ENCODE measurements at regions not wholly inside any gene's neighbourhood (a gene's known extent, or its start where the extent isn't known, plus 50 kb on each side); places are given as distances from the start of the nearest gene placed in this dataset.

DNA sequence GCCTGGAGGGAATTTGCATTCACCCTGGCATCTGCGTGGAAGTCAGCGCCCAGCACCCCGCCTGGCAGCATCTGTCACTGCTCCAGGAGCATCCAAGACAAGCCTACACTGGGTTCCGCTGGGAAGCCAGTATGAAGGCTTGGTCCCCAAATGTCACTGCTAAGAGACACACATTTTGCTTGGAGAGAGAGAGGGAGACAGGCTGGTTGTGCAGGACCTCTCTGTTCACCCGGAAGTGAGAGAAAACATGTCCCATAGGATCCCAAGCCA is 119.5 kb downstream of the SEC23IP start:
- no TSS peak for BruUV-seq (replicated peaks)

DNA sequence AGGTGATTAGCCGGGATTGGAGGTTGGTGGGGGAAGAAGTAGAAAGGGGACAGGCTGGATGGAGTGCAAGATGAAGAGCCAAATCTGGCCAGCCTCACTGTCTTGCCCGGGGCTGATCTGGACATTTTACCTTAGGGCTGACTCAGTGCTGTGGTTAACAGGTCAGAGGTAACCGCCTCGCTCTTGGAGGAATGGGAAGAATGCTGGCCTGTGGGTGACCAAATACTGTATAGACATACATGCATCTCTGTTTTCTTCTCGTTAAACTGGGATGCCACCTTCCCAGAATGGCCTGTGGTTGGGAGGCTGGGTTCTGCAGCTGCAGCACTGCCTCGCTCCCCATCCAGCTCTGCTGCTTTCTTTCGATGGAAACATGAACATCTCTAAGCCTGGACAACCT is 120.0 kb downstream of the SEC23IP start:
- Histone ChIP-seq H3K9me3 (no peaks in the 10 kb centered on the region), H3K4me3 (ENCODE audit: low read depth, low read length) (no peak overlapping the region), H3K27me3 (replicated peaks; ENCODE audit: control insufficient read depth, insufficient read depth, low read length) (no peaks in the 10 kb centered on the region), H3K4me1 (no peaks in the 10 kb centered on the region), H3K36me3 (ENCODE audit: control insufficient read depth, insufficient read depth, low read length) (no peaks in the 10 kb centered on the region)
- Mint-ChIP-seq H3K27ac (ENCODE audit: unreplicated experiment) (no peak overlapping the region), H3K27me3 (ENCODE audit: insufficient read depth, unreplicated experiment) (peaks cover 26% of the 10 kb centered on the region), H3K4me1 (ENCODE audit: low read depth, unreplicated experiment) (no peaks in the 10 kb centered on the region), H3K9me3 (ENCODE audit: unreplicated experiment) (no peaks in the 10 kb centered on the region), H3K36me3 (ENCODE audit: insufficient read depth, unreplicated experiment) (no peaks in the 10 kb centered on the region), H3K4me3 (ENCODE audit: unreplicated experiment) (no peak overlapping the region)
- ChIA-PET CTCF (no interaction called here), POLR2A (no interaction called here)
- intact Hi-C loops (cut with micrococcal nuclease; ENCODE audit: unreplicated experiment), result no loop called here
- BruUV-seq (replicated peaks), result no TSS peak
- TF ChIP-seq, protein P1, sequence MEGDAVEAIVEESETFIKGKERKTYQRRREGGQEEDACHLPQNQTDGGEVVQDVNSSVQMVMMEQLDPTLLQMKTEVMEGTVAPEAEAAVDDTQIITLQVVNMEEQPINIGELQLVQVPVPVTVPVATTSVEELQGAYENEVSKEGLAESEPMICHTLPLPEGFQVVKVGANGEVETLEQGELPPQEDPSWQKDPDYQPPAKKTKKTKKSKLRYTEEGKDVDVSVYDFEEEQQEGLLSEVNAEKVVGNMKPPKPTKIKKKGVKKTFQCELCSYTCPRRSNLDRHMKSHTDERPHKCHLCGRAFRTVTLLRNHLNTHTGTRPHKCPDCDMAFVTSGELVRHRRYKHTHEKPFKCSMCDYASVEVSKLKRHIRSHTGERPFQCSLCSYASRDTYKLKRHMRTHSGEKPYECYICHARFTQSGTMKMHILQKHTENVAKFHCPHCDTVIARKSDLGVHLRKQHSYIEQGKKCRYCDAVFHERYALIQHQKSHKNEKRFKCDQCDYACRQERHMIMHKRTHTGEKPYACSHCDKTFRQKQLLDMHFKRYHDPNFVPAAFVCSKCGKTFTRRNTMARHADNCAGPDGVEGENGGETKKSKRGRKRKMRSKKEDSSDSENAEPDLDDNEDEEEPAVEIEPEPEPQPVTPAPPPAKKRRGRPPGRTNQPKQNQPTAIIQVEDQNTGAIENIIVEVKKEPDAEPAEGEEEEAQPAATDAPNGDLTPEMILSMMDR (IDR thresholded peaks at IDR 0.05; ENCODE audit: insufficient read depth in 1 of 2, low read depth in 1 of 2, low read length in 1 of 2, severe bottlenecking in 1 of 2, unreplicated experiment in 1 of 2), result no peak
- DNase-seq, result peak in 1 of 2 experiments; percentile 48

More for the DNA sequence above, 119.5 kb downstream of the SEC23IP start:
- Histone ChIP-seq H3K9me3 (no peaks in the 10 kb centered on the region), H3K4me1 (no peaks in the 10 kb centered on the region), H3K27me3 (replicated peaks; ENCODE audit: control insufficient read depth, insufficient read depth, low read length) (no peaks in the 10 kb centered on the region), H3K36me3 (ENCODE audit: control insufficient read depth, insufficient read depth, low read length) (no peaks in the 10 kb centered on the region), H3K4me3 (ENCODE audit: low read depth, low read length) (no peak overlapping the region)
- no peaks in the 10 kb centered on the region for H3K9me3 Mint-ChIP-seq (ENCODE audit: unreplicated experiment)
- intact Hi-C loops (cut with micrococcal nuclease; ENCODE audit: unreplicated experiment), result no loop called here
- POLR2A ChIA-PET, result no interaction called here
- no peaks in the 10 kb centered on the region for H3K36me3 Mint-ChIP-seq (ENCODE audit: insufficient read depth, unreplicated experiment)
- no peak overlapping the region for H3K4me3 Mint-ChIP-seq (ENCODE audit: unreplicated experiment)
- TF ChIP-seq, protein P1 (IDR thresholded peaks at IDR 0.05; ENCODE audit: insufficient read depth in 1 of 2, low read depth in 1 of 2, low read length in 1 of 2, severe bottlenecking in 1 of 2, unreplicated experiment in 1 of 2), result no peak
- no peak for DNase-seq
- H3K4me1 Mint-ChIP-seq (ENCODE audit: low read depth, unreplicated experiment), result no peaks in the 10 kb centered on the region
- H3K27ac Mint-ChIP-seq (ENCODE audit: unreplicated experiment), result no peak overlapping the region
- peaks cover 26% of the 10 kb centered on the region for H3K27me3 Mint-ChIP-seq (ENCODE audit: insufficient read depth, unreplicated experiment)
- CTCF ChIA-PET, result interaction anchor here (1.0 kb wide), 1 partner anchor 325 kb away, joined by 4 read pairs; no protein-coding TSS in a partner anchor

DNA sequence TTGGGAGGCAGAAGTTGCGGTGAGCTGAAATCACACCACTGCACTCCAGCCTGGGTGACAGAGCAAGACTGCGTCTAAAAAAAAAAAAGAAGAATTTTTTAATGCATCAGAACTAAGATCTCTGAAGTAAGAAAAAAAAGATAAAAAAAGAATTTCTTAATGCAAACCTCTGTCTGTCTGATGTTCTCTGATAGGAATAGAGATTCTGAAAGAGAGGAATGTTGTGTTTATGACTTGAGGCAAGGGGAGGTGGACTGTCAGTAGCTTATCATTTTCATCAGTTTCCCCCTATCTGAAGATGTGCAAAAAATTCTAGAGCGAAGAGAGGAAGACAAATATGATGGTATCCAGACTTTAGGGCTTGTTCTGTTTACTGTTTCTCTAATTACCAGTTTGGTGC is 121.5 kb downstream of the SEC23IP start:
- POLR2A ChIA-PET, result no interaction called here
- Mint-ChIP-seq H3K36me3 (ENCODE audit: insufficient read depth, unreplicated experiment) (no peaks in the 10 kb centered on the region), H3K4me3 (ENCODE audit: unreplicated experiment) (no peak overlapping the region), H3K27me3 (ENCODE audit: insufficient read depth, unreplicated experiment) (peaks cover 29% of the 10 kb centered on the region), H3K27ac (ENCODE audit: unreplicated experiment) (no peak overlapping the region), H3K4me1 (ENCODE audit: low read depth, unreplicated experiment) (no peaks in the 10 kb centered on the region), H3K9me3 (ENCODE audit: unreplicated experiment) (no peaks in the 10 kb centered on the region)
- CTCF ChIA-PET, result no interaction called here
- no TSS peak for BruUV-seq (replicated peaks)
- H3K4me1 ChIP-seq, result no peaks in the 10 kb centered on the region
- DNase-seq, result no peak
- no peaks in the 10 kb centered on the region for H3K9me3 ChIP-seq
- no peaks in the 10 kb centered on the region for H3K36me3 ChIP-seq (ENCODE audit: control insufficient read depth, insufficient read depth, low read length)
- no peak overlapping the region for H3K4me3 ChIP-seq (ENCODE audit: low read depth, low read length)
- H3K27me3 ChIP-seq (replicated peaks; ENCODE audit: control insufficient read depth, insufficient read depth, low read length), result no peaks in the 10 kb centered on the region
- intact Hi-C loops (cut with micrococcal nuclease; ENCODE audit: unreplicated experiment), result no loop called here
- TF ChIP-seq, protein P1 (IDR thresholded peaks at IDR 0.05; ENCODE audit: insufficient read depth in 1 of 2, low read depth in 1 of 2, low read length in 1 of 2, severe bottlenecking in 1 of 2, unreplicated experiment in 1 of 2), result no peak

All from Caco-2 (cell line).